B cell (primary cell): ENCODE measurements at regions not wholly inside any gene's neighbourhood (a gene's known extent, or its start where the extent isn't known, plus 50 kb on each side); places are given as distances from the start of the nearest gene placed in this dataset.

Experiments
- EZH2 ChIP-seq: IDR thresholded peaks from 2 replicates; pipeline ENCODE4 v1.6.1; 2012; ENCODE audit warnings: borderline replicate concordance, low read depth, mild to moderate bottlenecking, moderate library complexity, low read length; ENCODE audit not compliant: insufficient read depth, poor library complexity, severe bottlenecking
- TF ChIP-seq, protein P1 (sequence below): fragments of 200-600 bp; IDR thresholded peaks from one replicate; pipeline ENCODE4 v1.8.0; 2022; ENCODE audit warnings: antibody characterized with exemption, mild to moderate bottlenecking

DNA sequence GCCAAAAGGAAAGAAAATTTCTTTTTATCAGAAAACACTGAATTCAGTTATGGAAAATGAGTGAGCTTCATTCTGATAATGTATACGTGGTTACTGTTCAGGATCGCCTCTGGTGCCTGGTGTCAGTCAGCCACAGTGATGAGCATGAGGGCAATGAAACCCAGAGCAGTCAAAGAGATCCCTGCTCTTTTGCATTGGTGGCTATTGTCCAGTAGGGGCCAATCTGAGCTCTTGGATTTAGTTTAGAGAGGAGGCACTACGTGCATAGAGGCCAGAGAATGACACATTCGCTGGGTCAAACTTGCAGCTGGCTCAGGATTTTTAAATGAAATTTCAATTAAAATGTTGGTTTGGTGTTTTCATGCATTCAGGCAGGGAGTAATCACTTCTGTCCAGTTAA lies 522.9 kb downstream of the TMEM182 start:
- TF ChIP-seq, protein P1, sequence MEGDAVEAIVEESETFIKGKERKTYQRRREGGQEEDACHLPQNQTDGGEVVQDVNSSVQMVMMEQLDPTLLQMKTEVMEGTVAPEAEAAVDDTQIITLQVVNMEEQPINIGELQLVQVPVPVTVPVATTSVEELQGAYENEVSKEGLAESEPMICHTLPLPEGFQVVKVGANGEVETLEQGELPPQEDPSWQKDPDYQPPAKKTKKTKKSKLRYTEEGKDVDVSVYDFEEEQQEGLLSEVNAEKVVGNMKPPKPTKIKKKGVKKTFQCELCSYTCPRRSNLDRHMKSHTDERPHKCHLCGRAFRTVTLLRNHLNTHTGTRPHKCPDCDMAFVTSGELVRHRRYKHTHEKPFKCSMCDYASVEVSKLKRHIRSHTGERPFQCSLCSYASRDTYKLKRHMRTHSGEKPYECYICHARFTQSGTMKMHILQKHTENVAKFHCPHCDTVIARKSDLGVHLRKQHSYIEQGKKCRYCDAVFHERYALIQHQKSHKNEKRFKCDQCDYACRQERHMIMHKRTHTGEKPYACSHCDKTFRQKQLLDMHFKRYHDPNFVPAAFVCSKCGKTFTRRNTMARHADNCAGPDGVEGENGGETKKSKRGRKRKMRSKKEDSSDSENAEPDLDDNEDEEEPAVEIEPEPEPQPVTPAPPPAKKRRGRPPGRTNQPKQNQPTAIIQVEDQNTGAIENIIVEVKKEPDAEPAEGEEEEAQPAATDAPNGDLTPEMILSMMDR: no peak
- TF ChIP-seq EZH2: no peak
